WTC11 (cell line): ENCODE measurements at regions not wholly inside any gene's neighbourhood (a gene's known extent, or its start where the extent isn't known, plus 50 kb on each side); places are given as distances from the start of the nearest gene placed in this dataset.

Experiments used
- ETV6 ChIP-seq: sonication (generic); formaldehyde crosslinking; IDR thresholded peaks from 2 replicates; pipeline ENCODE4 v1.8.1; 2022; ENCODE audit warnings: mild to moderate bottlenecking, missing genetic modification reagents
- FOXJ3 ChIP-seq: sonication (generic); formaldehyde crosslinking; IDR thresholded peaks from 2 replicates; pipeline ENCODE4 v1.9.0; 2021; ENCODE audit warnings: missing genetic modification reagents, mild to moderate bottlenecking, borderline replicate concordance
- GABPB1 ChIP-seq: sonication (generic); formaldehyde crosslinking; IDR thresholded peaks from 2 replicates; pipeline ENCODE4 v1.8.1; 2023; ENCODE audit warnings: mild to moderate bottlenecking, missing genetic modification reagents
- KAT7 ChIP-seq: sonication (generic); formaldehyde crosslinking; IDR thresholded peaks from 2 replicates; pipeline ENCODE4 v1.8.1; 2023; ENCODE audit warnings: missing genetic modification reagents, mild to moderate bottlenecking, borderline replicate concordance
- SP1 ChIP-seq: sonication (generic); formaldehyde crosslinking; conservative IDR thresholded peaks from 2 replicates; pipeline ENCODE4 v1.8.1; 2022; ENCODE audit warnings: missing genetic modification reagents
- TEAD4 ChIP-seq: sonication (generic); formaldehyde crosslinking; IDR thresholded peaks from 2 replicates; pipeline ENCODE4 v1.8.0; 2022; ENCODE audit warnings: mild to moderate bottlenecking, missing genetic modification reagents
- USF2 ChIP-seq: sonication (generic); formaldehyde crosslinking; IDR thresholded peaks from 2 replicates; pipeline ENCODE4 v1.8.1; 2023; ENCODE audit warnings: mild to moderate bottlenecking, missing genetic modification reagents, moderate library complexity
- ZNF416 ChIP-seq: fragments of 250-450 bp; sonication (Bioruptor Pico); IDR thresholded peaks from 2 replicates; pipeline ENCODE4 v1.9.0; 2021; ENCODE audit warnings: mild to moderate bottlenecking, inconsistent platforms
- ZNF512 ChIP-seq: sonication (generic); formaldehyde crosslinking; IDR thresholded peaks from 2 replicates; pipeline ENCODE4 v1.8.1; 2022; ENCODE audit warnings: missing genetic modification reagents, borderline replicate concordance
- TF ChIP-seq, protein P1 (sequence below): sonication (generic); formaldehyde crosslinking; IDR thresholded peaks from 2 replicates; pipeline ENCODE4 v1.8.0; 2022; ENCODE audit warnings: mild to moderate bottlenecking, missing genetic modification reagents
- TF ChIP-seq, protein P2 (sequence below): fragments of 200-600 bp; IDR thresholded peaks from 2 replicates; pipeline ENCODE4 v1.8.0; 2022; ENCODE audit warnings: antibody characterized with exemption
- TF ChIP-seq, protein P3 (sequence below): fragments of 250-450 bp; sonication (Bioruptor Pico); IDR thresholded peaks from 2 replicates; pipeline ENCODE4 v2.1.2; 2022; ENCODE audit warnings: mild to moderate bottlenecking, moderate library complexity
- TF ChIP-seq, protein P4 (sequence below): sonication (generic); formaldehyde crosslinking; IDR thresholded peaks from 2 replicates; pipeline ENCODE4 v1.8.1; 2023; ENCODE audit warnings: mild to moderate bottlenecking, missing genetic modification reagents

- TF ChIP-seq, protein P1, sequence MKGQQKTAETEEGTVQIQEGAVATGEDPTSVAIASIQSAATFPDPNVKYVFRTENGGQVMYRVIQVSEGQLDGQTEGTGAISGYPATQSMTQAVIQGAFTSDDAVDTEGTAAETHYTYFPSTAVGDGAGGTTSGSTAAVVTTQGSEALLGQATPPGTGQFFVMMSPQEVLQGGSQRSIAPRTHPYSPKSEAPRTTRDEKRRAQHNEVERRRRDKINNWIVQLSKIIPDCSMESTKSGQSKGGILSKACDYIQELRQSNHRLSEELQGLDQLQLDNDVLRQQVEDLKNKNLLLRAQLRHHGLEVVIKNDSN (CRISPR knock-in tag) = no peak
- TF ChIP-seq FOXJ3 (CRISPR knock-in tag) (no peak), SP1 (CRISPR knock-in tag) (no peak), ZNF512 (CRISPR knock-in tag) (no peak), KAT7 (CRISPR knock-in tag) (no peak), GABPB1 (no peak), TEAD4 (CRISPR knock-in tag) (no peak), ZNF416 (no peak), ETV6 (CRISPR knock-in tag) (no peak), USF2 (CRISPR knock-in tag) (no peak)
- TF ChIP-seq, protein P2, sequence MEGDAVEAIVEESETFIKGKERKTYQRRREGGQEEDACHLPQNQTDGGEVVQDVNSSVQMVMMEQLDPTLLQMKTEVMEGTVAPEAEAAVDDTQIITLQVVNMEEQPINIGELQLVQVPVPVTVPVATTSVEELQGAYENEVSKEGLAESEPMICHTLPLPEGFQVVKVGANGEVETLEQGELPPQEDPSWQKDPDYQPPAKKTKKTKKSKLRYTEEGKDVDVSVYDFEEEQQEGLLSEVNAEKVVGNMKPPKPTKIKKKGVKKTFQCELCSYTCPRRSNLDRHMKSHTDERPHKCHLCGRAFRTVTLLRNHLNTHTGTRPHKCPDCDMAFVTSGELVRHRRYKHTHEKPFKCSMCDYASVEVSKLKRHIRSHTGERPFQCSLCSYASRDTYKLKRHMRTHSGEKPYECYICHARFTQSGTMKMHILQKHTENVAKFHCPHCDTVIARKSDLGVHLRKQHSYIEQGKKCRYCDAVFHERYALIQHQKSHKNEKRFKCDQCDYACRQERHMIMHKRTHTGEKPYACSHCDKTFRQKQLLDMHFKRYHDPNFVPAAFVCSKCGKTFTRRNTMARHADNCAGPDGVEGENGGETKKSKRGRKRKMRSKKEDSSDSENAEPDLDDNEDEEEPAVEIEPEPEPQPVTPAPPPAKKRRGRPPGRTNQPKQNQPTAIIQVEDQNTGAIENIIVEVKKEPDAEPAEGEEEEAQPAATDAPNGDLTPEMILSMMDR = no peak
- TF ChIP-seq, protein P3, sequence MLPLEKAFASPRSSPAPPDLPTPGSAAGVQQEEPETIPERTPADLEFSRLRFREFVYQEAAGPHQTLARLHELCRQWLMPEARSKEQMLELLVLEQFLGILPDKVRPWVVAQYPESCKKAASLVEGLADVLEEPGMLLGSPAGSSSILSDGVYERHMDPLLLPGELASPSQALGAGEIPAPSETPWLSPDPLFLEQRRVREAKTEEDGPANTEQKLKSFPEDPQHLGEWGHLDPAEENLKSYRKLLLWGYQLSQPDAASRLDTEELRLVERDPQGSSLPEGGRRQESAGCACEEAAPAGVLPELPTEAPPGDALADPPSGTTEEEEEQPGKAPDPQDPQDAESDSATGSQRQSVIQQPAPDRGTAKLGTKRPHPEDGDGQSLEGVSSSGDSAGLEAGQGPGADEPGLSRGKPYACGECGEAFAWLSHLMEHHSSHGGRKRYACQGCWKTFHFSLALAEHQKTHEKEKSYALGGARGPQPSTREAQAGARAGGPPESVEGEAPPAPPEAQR (CRISPR knock-in tag) = no peak
- TF ChIP-seq, protein P4, sequence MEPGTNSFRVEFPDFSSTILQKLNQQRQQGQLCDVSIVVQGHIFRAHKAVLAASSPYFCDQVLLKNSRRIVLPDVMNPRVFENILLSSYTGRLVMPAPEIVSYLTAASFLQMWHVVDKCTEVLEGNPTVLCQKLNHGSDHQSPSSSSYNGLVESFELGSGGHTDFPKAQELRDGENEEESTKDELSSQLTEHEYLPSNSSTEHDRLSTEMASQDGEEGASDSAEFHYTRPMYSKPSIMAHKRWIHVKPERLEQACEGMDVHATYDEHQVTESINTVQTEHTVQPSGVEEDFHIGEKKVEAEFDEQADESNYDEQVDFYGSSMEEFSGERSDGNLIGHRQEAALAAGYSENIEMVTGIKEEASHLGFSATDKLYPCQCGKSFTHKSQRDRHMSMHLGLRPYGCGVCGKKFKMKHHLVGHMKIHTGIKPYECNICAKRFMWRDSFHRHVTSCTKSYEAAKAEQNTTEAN = no peak
These were observed 476.9 kb upstream of the PROK2 start for GRCh38 chr3:72261566-72262564.
